Esophagus muscularis mucosa (tissue), 4 donors: ENCODE measurements at regions not wholly inside any gene's neighbourhood (a gene's known extent, or its start where the extent isn't known, plus 50 kb on each side); places are given as distances from the start of the nearest gene placed in this dataset.

Experiments
- DNase-seq: peaks from one replicate; pipeline ENCODE4 v3.0.0-alpha.2; 2017; ENCODE audit errors: extremely low spot score
- H3K27ac ChIP-seq, 4 donors: fragments of 200-600 bp; sonication (generic); replicated peaks in 1 of 4; 1 replicate in 3 of 4; 2 replicates in 1 of 4; pipeline ENCODE4 v1.5.1; 2016 to 2019; ENCODE audit warnings: mild to moderate bottlenecking in 1 of 4
- H3K27me3 ChIP-seq, 4 donors: fragments of 200-600 bp; sonication (generic); one replicate each; pipeline versions ENCODE4 v1.5.1 to v1.6.0; 2016 to 2019
- H3K36me3 ChIP-seq, 4 donors: fragments of 200-600 bp; sonication (generic); one replicate each; pipeline ENCODE4 v1.5.1; 2016 to 2019
- H3K4me1 ChIP-seq, 4 donors: fragments of 200-600 bp; sonication (generic); one replicate each; pipeline ENCODE4 v1.5.1; 2016 to 2019
- H3K4me3 ChIP-seq, 4 donors: fragments of 200-600 bp; sonication (generic); 1 replicate in 2 of 4; 2 replicates in 2 of 4; pipeline ENCODE4 v1.5.1; 2016 to 2019; ENCODE audit warnings: mild to moderate bottlenecking in 4 of 4, moderate library complexity in 1 of 4
- H3K9me3 ChIP-seq, 4 donors: fragments of 200-600 bp; sonication (generic); 1 replicate in 3 of 4; 2 replicates in 1 of 4; pipeline ENCODE4 v1.5.1; 2016 to 2019
- CTCF ChIP-seq, 3 experiments: fragments of 200-600 bp in 2 of 3; fragments of 450-650 bp in 1 of 3; sonication (generic) in 2 of 3; IDR thresholded peaks; one replicate each; pipeline ENCODE4 v1.5.1; 2017 to 2019; ENCODE audit warnings: antibody characterized with exemption in 3 of 3, mild to moderate bottlenecking in 2 of 3, moderate library complexity in 1 of 3
- EP300 ChIP-seq: sonication (generic); formaldehyde crosslinking; IDR thresholded peaks from one replicate; pipeline ENCODE4 v1.6.1; 2017; ENCODE audit warnings: antibody characterized with exemption
- POLR2A ChIP-seq: fragments of 450-650 bp; IDR thresholded peaks from one replicate; pipeline ENCODE4 v1.6.1; 2017; ENCODE audit warnings: antibody characterized with exemption, moderate library complexity, mild to moderate bottlenecking, low read depth
- POLR2AphosphoS5 ChIP-seq, 2 donors: sonication (generic); formaldehyde crosslinking; IDR thresholded peaks; one replicate each; pipeline ENCODE4 v1.6.1; 2017; ENCODE audit warnings: antibody characterized with exemption in 2 of 2
- WGBS: methylation state at CpG from one replicate; pipeline ENCODE4 v1.1.5; 2018; 5-methylcytosine and 5-hydroxymethylcytosine counted together
- intact Hi-C: fragments of 100-400 bp; cut with DNase I; formaldehyde crosslinking; loops from one replicate; pipeline ENCODE4 v1.15.1; 2023

GRCh38 chr10:129171812-129172211, 295.2 kb upstream of the MGMT start:
- no peaks in the 10 kb centered on the region for H3K4me1 ChIP-seq
- DNase-seq, result no peak
- H3K27me3 ChIP-seq, result peaks cover 0 to 7% (median 0%) of the 10 kb centered on the region in 4 donors
- no peak overlapping the region for H3K4me3 ChIP-seq
- intact Hi-C loops, result no loop called here
- H3K36me3 ChIP-seq, result no peaks in the 10 kb centered on the region
- TF ChIP-seq CTCF (IDR thresholded peaks at IDR 0.05), result no peak
- TF ChIP-seq POLR2AphosphoS5 (IDR thresholded peaks at IDR 0.05), result no peak
- H3K9me3 ChIP-seq, result no peaks in the 10 kb centered on the region
- 58% methylated on average over 3 of the region's 3 CpGs for WGBS
- H3K27ac ChIP-seq, result no peak overlapping the region

- TF ChIP-seq EP300, result no peak
- no peak for TF ChIP-seq CTCF (IDR thresholded peaks at IDR 0.05)
- no peak for TF ChIP-seq POLR2AphosphoS5 (IDR thresholded peaks at IDR 0.05)
- TF ChIP-seq POLR2A, result no peak
- Histone ChIP-seq H3K4me3 (no peak overlapping the region), H3K27me3 (peaks cover 0 to 12% (median 0%) of the 10 kb centered on the region in 4 donors), H3K27ac (no peak overlapping the region), H3K36me3 (no peaks in the 10 kb centered on the region), H3K9me3 (no peaks in the 10 kb centered on the region), H3K4me1 (no peaks in the 10 kb centered on the region)
- no peak for DNase-seq
- 70% methylated on average over 10 of the region's 10 CpGs for WGBS
- intact Hi-C loops, result no loop called here
Observed at GRCh38 chr10:129174232-129175014, 292.6 kb upstream of the MGMT start.

- Histone ChIP-seq H3K4me1 (no peaks in the 10 kb centered on the region), H3K9me3 (no peaks in the 10 kb centered on the region), H3K27ac (no peak overlapping the region), H3K4me3 (no peak overlapping the region), H3K27me3 (peaks cover 0 to 10% (median 0%) of the 10 kb centered on the region in 4 donors), H3K36me3 (no peaks in the 10 kb centered on the region)
- intact Hi-C loops, result no loop called here
- DNase-seq, result no peak
- TF ChIP-seq POLR2A (no peak), POLR2AphosphoS5 (IDR thresholded peaks at IDR 0.05) (no peak), CTCF (IDR thresholded peaks at IDR 0.05) (no peak), EP300 (no peak)
- WGBS, result 62% methylated on average over 9 of the region's 9 CpGs
Observed at GRCh38 chr10:129179245-129179971, 287.6 kb upstream of the MGMT start.

GRCh38 chr10:129179972-129180678, 286.9 kb upstream of the MGMT start:
- WGBS, result 74% methylated on average over 11 of the region's 11 CpGs
- H3K4me1 ChIP-seq, result no peaks in the 10 kb centered on the region
- intact Hi-C loops, result no loop called here
- no peak for TF ChIP-seq EP300
- TF ChIP-seq POLR2AphosphoS5 (IDR thresholded peaks at IDR 0.05), result no peak
- TF ChIP-seq POLR2A, result no peak
- TF ChIP-seq CTCF (IDR thresholded peaks at IDR 0.05), result no peak
- H3K27ac ChIP-seq, result no peak overlapping the region
- H3K27me3 ChIP-seq, result peaks cover 0 to 5% (median 0%) of the 10 kb centered on the region in 4 donors
- no peak for DNase-seq
- no peaks in the 10 kb centered on the region for H3K36me3 ChIP-seq
- no peak overlapping the region for H3K4me3 ChIP-seq
- H3K9me3 ChIP-seq, result no peaks in the 10 kb centered on the region
